K562 (cell line): ENCODE measurements at regions not wholly inside any gene's neighbourhood (a gene's known extent, or its start where the extent isn't known, plus 50 kb on each side); places are given as distances from the start of the nearest gene placed in this dataset.
A peak's percentile ranks its signal among the peaks of the same experiment; 100 is the strongest.

ENCODE experiments used
- CBX5 ChIP-seq: IDR thresholded peaks from 2 replicates; pipeline ENCODE4 v1.6.1; 2014; ENCODE audit warnings: low read depth, borderline replicate concordance
- CBX8 ChIP-seq: fragments of 200-600 bp; sonication (generic); IDR thresholded peaks from 2 replicates; pipeline ENCODE4 v1.6.1; 2012; ENCODE audit warnings: borderline replicate concordance, mixed run types, low read depth, mild to moderate bottlenecking, moderate library complexity, mixed read lengths, low read length, control low read depth, inconsistent platforms; ENCODE audit not compliant: poor library complexity, severe bottlenecking; ENCODE audit errors: extremely low read depth
- FOXP4 ChIP-seq: sonication (generic); formaldehyde crosslinking; IDR thresholded peaks from 2 replicates; pipeline ENCODE4 v1.8.0; 2022; ENCODE audit warnings: mild to moderate bottlenecking, missing genetic modification reagents, borderline replicate concordance
- GTF2B ChIP-seq: IDR thresholded peaks from 2 replicates; pipeline ENCODE4 v1.6.1; 2011; ENCODE audit not compliant: insufficient read length; ENCODE audit errors: extremely low read depth
- HNRNPUL1 ChIP-seq: fragments of 200-400 bp; formaldehyde crosslinking; IDR thresholded peaks from 2 replicates; pipeline ENCODE4 v1.6.1; 2017; ENCODE audit warnings: low read length
- PRPF4 ChIP-seq: fragments of 200-400 bp; formaldehyde crosslinking; IDR thresholded peaks from one replicate; pipeline ENCODE4 v1.6.1; 2017; ENCODE audit warnings: low read length, low read depth, mild to moderate bottlenecking; ENCODE audit not compliant: insufficient read depth, poor library complexity, severe bottlenecking
- RBM22 ChIP-seq: fragments of 200-400 bp; formaldehyde crosslinking; IDR thresholded peaks from 2 replicates; pipeline ENCODE4 v1.6.1; 2018; ENCODE audit warnings: low read length, low read depth; ENCODE audit not compliant: poor library complexity, severe bottlenecking
- ZBTB5 ChIP-seq: fragments of 450-650 bp; IDR thresholded peaks from 2 replicates; pipeline ENCODE4 v1.6.1; 2017; ENCODE audit warnings: antibody characterized with exemption
- ZNF318 ChIP-seq, 2 experiments: fragments of 450-650 bp; IDR thresholded peaks; 2 replicates each; pipeline ENCODE4 v1.6.1; 2016; ENCODE audit warnings: mild to moderate bottlenecking in 2 of 2, borderline replicate concordance in 1 of 2, low read depth in 1 of 2, moderate library complexity in 1 of 2
- ZNF324 ChIP-seq: fragments of 250-450 bp; sonication (Bioruptor Pico); IDR thresholded peaks from 2 replicates; pipeline ENCODE4 v1.4.0; 2020; ENCODE audit warnings: mild to moderate bottlenecking

GRCh38 chr3:177345049-177345972, 148.0 kb upstream of the TBL1XR1 start (continued):
- TF ChIP-seq ZNF318 (IDR thresholded peaks at IDR 0.05; ENCODE audit: borderline replicate concordance in 1 of 2, low read depth in 1 of 2) (peak in 1 of 2 experiments; percentile 62; a peak in 1 of 4 replicates), PRPF4 (no peak), RBM22 (no peak), ZBTB5 (peak; percentile 97), GTF2B (no peak), HNRNPUL1 (no peak), CBX5 (peak; percentile 45; the same call in 1 of the 2 replicates), FOXP4 (CRISPR knock-in tag) (no peak), ZNF324 (CRISPR knock-in tag) (no peak), CBX8 (no peak)
